GM19468 (cell line): ENCODE measurements at regions not wholly inside any gene's neighbourhood (a gene's known extent, or its start where the extent isn't known, plus 50 kb on each side); places are given as distances from the start of the nearest gene placed in this dataset.
A peak's percentile ranks its signal among the peaks of the same experiment; 100 is the strongest.

Experiments
- ATAC-seq: cut with Tn5 transposase; IDR thresholded peaks from one replicate; pipeline ENCODE4 v1.9.1; 2021; ENCODE audit warnings: mild to moderate bottlenecking, moderate library complexity, moderate number of reproducible peaks; ENCODE audit not compliant: unreplicated experiment; ENCODE audit errors: extremely low read depth

DNA sequence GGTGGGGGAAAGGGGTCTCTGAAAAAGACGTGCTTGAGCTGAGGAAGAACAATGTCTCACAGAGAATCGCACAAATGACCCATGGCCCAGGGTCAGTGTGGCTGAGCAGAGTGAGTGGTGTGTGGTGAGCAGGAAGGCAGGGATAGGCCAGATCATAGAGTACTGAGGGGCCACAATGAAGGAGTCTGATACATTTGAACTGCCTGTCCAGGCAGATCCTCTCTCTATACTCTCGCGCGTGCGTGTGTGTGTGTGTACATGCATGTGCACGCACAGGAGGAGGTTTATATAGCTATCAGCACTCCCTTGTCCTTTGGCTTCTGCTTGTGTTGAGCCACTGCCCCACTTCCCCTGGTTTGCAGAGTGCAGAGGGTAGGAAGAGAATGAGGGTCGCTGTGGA, 294.0 kb downstream of the ZNF608 start:
- ATAC-seq = no peak

- no peak for ATAC-seq
Observed at GRCh38 chr5:124451721-124452383, 294.6 kb downstream of the ZNF608 start.

DNA sequence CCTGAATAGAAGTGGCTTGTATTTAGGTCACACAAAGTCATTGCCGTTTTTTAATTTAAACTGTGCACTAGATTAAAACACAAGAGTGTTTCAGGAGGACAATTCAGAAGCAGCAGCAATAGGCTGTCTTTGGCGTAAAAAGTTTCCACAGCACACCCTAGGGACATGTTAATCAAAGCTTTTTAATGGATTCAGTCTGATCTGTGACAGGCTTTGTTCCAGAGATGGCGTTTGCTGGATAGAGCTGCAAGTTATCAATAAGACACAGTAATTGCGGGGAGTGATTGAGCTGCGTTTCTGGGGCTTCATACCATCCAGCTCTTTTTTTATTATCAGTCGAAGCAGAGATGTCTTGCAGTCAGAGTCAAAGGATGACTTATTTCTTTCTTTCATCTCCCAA, 300.3 kb downstream of the ZNF608 start:
- no peak for ATAC-seq

- no peak for ATAC-seq
Observed at GRCh38 chr5:124445070-124445619, 301.3 kb downstream of the ZNF608 start.

DNA sequence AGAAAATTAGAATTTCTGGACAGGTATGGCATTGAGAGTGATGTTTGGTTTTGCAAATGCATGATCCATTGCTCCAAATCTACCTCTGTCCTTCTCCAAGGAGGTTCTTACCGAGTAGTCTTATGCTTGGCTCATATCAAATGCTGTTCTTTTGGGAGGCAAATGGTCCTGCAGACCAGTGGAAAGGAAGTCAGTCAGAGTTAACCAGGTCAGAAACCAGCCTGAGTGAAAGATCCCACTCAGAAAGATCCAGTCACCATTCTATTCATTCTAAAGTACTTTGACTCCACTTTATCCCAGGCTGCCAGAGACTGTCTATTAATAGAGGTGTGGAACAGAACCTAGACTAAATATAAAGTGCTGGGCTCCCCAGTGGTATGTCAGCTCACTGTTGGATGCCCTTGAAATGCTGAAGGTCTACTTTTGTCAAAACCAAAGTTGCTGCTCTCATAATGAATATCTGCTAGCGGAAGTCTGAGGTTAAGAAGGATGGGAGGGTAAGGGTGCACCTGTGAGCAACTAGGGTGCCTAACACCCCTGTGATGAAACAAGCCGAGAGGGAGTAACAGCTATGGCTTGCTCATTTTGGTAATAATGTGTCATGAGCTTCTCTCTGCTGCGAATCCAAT, 302.2 kb downstream of the ZNF608 start:
- peak; percentile 99 for ATAC-seq

DNA sequence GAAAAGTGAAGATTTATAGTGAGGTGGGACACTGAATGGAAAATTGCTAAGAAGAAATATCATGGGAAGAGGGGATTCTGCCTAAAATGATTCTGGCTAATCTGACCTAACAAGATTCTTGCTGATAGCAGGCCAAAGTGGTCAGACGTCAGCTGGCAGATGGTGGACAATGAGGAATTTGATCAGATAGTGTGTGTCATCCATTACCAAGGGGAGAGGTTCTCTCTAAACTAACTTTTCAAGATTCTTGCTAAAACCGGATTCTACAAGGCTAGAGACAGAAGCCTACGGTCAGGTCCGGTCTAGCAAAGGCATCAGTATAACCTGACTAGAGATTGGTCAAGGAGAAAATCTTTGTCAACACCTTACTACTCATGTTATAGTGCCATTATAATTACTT, 306.0 kb downstream of the ZNF608 start:
- no peak for ATAC-seq

DNA sequence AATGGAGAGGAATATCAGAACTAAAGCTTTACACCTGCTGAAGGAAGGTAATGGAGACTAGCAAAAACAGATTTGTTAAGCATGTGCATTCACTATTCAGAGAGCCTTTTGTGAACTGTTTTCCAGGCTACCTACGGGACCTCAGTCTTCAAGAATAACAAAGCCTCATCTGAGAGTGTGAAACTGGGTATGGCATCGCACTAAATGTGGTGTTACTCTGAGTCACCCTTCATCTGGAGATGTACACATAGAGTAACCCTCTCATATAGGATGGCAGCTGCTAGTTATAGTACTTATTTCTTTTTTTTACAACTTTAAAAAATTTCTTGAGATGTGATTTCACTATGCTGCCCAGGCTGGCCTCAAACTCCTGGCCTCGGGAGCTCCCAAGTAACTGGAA, 306.8 kb downstream of the ZNF608 start:
- no peak for ATAC-seq

DNA sequence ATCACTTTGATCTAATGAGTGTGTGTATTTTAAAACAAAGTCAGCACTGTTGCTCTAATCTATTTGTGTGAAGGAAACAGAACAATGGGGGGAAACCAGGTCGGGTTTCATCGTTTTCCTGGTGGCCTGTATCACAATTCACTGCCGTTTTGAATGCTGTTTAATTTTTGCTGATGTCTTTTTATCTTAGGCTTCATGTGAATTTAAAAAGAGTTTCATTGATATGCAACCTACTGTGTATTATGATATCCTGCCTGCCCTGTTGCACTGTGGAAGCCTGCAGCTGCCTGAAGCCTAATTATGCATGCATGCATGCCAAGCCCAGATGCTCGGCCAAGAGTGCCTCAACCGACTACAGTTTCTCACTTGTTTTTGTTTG, 307.5 kb downstream of the ZNF608 start:
- ATAC-seq = no peak

DNA sequence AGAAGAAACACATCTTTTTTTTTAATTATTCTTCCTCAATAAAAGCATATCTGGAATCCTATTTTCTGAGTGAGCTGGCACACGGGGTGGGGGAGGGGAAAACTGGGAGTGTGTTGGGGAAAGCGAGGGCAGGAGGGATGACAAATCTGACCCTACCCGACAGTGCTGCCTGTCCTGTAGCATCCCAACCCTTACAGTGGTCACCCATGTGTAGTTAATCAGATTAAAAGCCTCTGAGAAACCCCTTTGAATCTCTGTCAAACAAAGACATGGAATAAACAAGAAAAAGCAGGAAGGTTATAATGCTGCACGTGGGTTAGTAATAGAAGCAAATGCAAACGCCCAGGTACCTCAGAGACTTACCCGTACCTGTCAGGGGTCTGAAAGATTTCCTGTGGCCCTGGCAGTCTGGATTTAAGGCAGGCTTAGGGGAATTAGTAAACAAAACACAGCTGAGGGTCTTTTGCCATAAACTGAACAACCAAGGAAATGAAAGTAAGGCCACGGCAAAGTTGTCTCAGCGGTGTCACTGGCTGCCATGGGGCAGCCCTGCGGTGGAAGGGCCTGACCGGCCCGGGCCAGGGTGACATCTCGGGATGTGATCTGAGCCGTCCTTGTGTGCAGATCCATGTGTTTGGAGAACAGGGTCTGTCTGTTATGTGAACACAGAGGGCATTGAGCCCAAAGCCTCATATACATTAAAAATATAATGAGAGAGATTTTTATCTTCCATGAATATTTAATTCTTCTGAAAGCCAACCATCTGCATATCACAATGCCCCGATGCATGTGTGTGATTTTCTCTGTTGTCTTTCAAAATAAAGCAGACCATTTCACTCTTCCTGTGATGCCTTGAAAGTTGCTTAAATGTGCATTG, 308.2 kb downstream of the ZNF608 start:
- no peak for ATAC-seq

DNA sequence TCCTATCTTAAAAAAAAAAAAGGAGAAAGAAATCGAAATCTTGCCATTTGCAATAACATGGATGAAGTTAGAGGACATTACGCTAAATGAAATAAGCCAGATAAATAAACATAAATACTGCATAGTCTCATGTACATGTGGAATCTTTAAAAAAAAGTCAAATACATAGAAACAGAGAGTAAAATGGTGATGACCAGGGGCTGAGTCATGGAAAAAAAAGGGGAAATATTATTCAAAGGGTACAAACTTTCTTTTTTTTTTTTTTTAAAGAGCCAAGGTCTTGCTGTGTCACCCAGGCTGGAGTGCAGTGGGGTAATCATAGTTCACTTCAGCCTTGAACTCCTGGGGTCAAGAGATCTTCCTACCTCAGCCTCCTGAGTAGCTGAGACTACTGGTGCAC, 310.1 kb downstream of the ZNF608 start:
- ATAC-seq = no peak

DNA sequence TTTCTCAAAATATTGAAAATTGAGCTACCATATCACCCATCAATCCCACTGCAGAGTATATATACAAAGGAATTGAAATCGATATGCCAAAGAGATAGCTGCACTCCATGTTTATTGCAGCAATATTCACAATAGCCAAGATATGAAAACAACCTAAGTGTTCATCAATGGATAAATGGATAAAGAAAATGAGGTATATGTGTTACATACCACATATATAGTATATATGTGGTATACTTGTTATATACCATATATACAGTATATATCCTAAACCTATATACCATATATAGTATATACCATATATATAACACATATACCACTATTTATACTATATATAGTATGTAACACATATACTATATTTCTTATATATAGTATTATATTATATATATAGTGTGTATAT, 313.3 kb downstream of the ZNF608 start:
- ATAC-seq = no peak

DNA sequence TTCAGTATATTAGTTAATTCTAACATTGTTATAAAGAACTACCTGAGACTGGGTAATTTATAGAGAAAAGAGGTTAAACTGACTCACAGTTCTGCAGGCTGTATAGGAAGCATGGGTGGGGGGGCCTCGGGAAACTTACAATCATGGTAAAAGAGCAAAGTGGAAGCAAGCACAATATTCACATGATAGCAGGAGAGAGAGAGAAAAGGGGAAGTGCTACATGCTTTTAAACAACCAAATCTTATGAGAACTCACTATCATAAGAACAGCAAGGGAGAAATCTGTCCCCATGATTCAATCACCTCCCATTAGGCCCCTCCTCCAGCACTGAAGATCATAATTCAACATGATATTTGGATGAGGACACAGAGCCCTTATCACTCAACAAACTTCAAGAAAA, 324.9 kb downstream of the ZNF608 start:
- no peak for ATAC-seq

GRCh38 chr5:124420952-124421351, 325.5 kb downstream of the ZNF608 start:
- ATAC-seq = no peak

DNA sequence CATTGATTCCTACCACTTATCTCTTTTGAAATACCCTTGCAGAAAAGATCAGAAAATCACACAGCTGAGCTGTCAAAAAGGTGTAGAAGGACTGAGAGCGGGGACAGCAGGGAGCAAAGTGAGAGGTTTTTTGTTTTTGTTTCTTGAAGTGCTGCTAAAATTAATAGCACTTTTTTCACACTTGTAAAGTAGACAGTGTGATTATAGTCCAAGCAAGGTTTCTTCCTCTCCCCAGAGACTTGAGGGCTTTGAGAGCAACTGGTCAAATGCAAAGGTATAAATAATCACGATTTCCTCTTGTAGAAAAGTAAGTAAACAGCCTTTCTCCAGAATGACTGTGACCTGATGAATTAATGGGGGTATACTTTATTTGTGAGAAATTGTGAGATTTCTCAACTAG, 326.9 kb downstream of the ZNF608 start:
- ATAC-seq = no peak

GRCh38 chr5:124418390-124418789, 328.0 kb downstream of the ZNF608 start:
- no peak for ATAC-seq

GRCh38 chr5:124417196-124417595, 329.2 kb downstream of the ZNF608 start:
- ATAC-seq = no peak

- no peak for ATAC-seq
Observed at GRCh38 chr5:124416627-124417026, 329.8 kb downstream of the ZNF608 start.

DNA sequence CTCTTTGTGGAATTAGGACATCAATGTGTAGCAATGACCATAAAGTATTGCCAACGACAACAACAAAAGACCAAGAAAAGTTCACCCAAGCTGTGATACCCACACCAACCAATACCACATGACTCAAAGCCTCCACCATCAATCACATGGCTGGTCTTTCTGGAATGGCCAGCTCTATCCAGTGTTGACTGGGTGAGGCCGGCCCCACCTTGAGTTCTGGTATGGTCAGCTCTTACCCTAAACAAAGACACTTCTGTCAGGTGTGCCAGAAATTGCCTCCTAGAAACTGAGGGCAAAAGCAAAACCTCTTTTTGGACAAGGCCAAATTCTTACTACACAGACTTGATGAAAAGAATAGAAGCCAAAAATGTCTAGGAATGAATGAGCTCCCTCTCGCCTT, 331.5 kb downstream of the ZNF608 start:
- no peak for ATAC-seq

DNA sequence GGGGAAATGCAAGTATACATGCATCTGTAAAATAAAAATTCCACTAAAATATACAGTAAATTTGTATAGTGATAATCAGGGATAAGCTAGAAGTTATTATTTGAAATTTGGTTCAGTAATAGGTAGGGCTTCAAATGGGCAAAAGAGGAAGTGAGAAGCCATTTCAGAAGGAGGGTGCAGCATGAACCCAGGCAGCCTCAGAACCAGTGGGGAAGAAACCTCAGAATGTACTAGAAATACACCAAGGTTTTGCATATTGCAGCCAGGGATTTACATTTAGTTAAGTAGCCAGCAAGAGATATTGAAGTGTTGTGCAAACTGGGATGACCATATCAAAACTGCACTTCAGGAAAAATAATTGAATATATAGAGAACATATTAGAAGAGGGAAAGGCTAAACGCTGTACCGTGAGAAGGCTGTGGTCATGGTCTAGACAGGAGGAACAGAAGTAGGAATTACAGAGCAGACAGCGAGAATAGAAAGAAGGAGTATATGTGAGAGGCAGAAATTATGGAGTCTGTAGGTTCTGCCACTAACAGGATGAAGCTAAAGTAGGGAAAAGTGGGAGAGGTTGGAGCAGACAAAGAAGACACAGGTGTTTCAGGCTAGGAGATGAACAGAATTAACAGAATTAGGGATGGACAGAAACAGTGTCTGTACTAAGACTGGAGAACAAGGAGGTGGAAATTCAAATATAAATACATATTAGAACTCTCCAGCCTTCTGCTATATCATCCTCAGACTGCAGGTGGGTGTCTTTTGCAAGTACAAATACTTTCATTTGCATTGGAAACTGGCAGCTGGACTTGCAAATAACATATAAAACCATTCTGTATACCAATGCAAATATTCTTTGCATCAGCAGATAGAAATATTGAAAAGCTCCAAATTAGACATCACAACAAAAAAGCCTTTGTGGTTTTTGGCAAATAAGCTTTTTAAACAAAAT, 335.6 kb downstream of the ZNF608 start:
- peak; percentile 78 for ATAC-seq
